HCT116 (cell line): ENCODE measurements at regions not wholly inside any gene's neighbourhood (a gene's known extent, or its start where the extent isn't known, plus 50 kb on each side); places are given as distances from the start of the nearest gene placed in this dataset.

ENCODE experiments used
- ATAC-seq: fragments of 200-7000 bp; cut with Tn5 transposase; 2 replicates; pipeline ENCODE4 v1.9.1; 2020; ENCODE audit warnings: mild to moderate bottlenecking, moderate library complexity
- BruUV-seq: library from RNA; stranded (reverse); fragments of 400-500 nt; replicated peaks from 2 replicates; lab custom pipeline; 2021; lab: Mats Ljungman, UMichigan
- CTCF ChIA-PET: fragments of 300-600 bp; sonication (Branson Sonifier 250); formaldehyde crosslinking; loops from one replicate; lab custom pipeline; 2021; ENCODE audit warnings: antibody characterized with exemption; lab: Charles Lee
- POLR2A ChIA-PET: fragments of 300-600, 350-600 bp; sonication (Branson Sonifier 250); formaldehyde crosslinking; loops from one replicate; lab custom pipeline; 2021; ENCODE audit warnings: antibody characterized with exemption; lab: Charles Lee
- RAD21 ChIA-PET, 2 experiments: fragments of 300-600 bp; sonication (Branson Sonifier 250); formaldehyde crosslinking; loops; one replicate each; lab custom pipeline; 2023; ENCODE audit warnings: low total read pairs in 2 of 2; ENCODE audit not compliant: uncharacterized antibody in 2 of 2, unreplicated experiment in 2 of 2, low non-redundant PET in 1 of 2; lab: Charles Lee
- DNase-seq: peaks from one replicate; pipeline ENCODE4 v3.0.0-alpha.2; 2010; ENCODE audit warnings: low read depth, low spot score
- H2AFZ ChIP-seq: fragments of 200-600 bp; shearing (Covaris generic), sonication (generic); 2 replicates; pipeline ENCODE4 v1.6.1; 2017; ENCODE audit warnings: low read depth, mixed run types, mixed read lengths, antibody characterized with exemption, low read length; ENCODE audit not compliant: poor library complexity, severe bottlenecking
- H3K27ac ChIP-seq: 2 replicates; pipeline ENCODE4 v1.5.1; 2012; ENCODE audit warnings: low read depth, low read length
- H3K27me3 ChIP-seq: fragments of 200-600 bp; sonication (generic); 2 replicates; pipeline ENCODE4 v1.6.1; 2016; ENCODE audit warnings: mixed run types, low read length, mixed read lengths; ENCODE audit not compliant: insufficient read depth
- H3K36me3 ChIP-seq, 2 experiments: fragments of 200-500 bp in 1 of 2; fragments of 200-600 bp in 1 of 2; sonication (Bioruptor generic) in 1 of 2; sonication (generic) in 1 of 2; 2 replicates each; pipeline versions ENCODE4 v1.5.1 to v1.6.1; 2014 to 2016; ENCODE audit warnings: low read length in 2 of 2, inconsistent platforms in 1 of 2, mixed read lengths in 1 of 2, mixed run types in 1 of 2; ENCODE audit not compliant: insufficient read depth in 2 of 2, control insufficient read depth in 1 of 2
- H3K4me1 ChIP-seq, 2 experiments: fragments of 200-600 bp in 1 of 2; sonication (generic) in 1 of 2; 2 replicates each; pipeline versions ENCODE4 v1.5.1 to v1.6.1; 2012 to 2017; ENCODE audit warnings: low read length in 2 of 2, inconsistent platforms in 1 of 2, mild to moderate bottlenecking in 1 of 2, mixed read lengths in 1 of 2, mixed run types in 1 of 2, moderate library complexity in 1 of 2; ENCODE audit not compliant: insufficient read depth in 2 of 2, control insufficient read depth in 1 of 2
- H3K4me2 ChIP-seq: fragments of 200-600 bp; sonication (generic); 2 replicates; pipeline ENCODE4 v1.6.1; 2017; ENCODE audit warnings: mixed run types, low read length, mixed read lengths
- H3K4me3 ChIP-seq, 2 experiments: fragments of 200-600 bp in 1 of 2; sonication (generic) in 1 of 2; replicated peaks in 1 of 2; 2 replicates each; pipeline ENCODE4 v1.5.1; 2011 to 2016; ENCODE audit warnings: low read length in 2 of 2, control low read depth in 1 of 2, low read depth in 1 of 2, mild to moderate bottlenecking in 1 of 2, mixed read lengths in 1 of 2, mixed run types in 1 of 2
- H3K79me2 ChIP-seq: fragments of 200-600 bp; sonication (generic); 2 replicates; pipeline ENCODE4 v1.6.1; 2017; ENCODE audit warnings: mild to moderate bottlenecking, mixed run types, low read length, moderate library complexity, mixed read lengths; ENCODE audit not compliant: insufficient read depth
- H3K9ac ChIP-seq: fragments of 200-600 bp; sonication (generic); 2 replicates; pipeline ENCODE4 v1.6.1; 2016; ENCODE audit warnings: low read length, mixed read lengths
- H3K9me2 ChIP-seq: fragments of 200-600 bp; sonication (generic), shearing (Covaris generic); 2 replicates; pipeline ENCODE4 v1.6.1; 2017; ENCODE audit warnings: mixed run types, mild to moderate bottlenecking, moderate library complexity; ENCODE audit not compliant: insufficient read depth
- H3K9me3 ChIP-seq, 2 experiments: fragments of 200-500 bp in 1 of 2; fragments of 200-600 bp in 1 of 2; sonication (Bioruptor generic) in 1 of 2; sonication (generic) in 1 of 2; 2 replicates each; pipeline ENCODE4 v1.6.1; 2014 to 2017; ENCODE audit warnings: low read length in 2 of 2, mixed read lengths in 2 of 2, inconsistent platforms in 1 of 2, low read depth in 1 of 2, mild to moderate bottlenecking in 1 of 2, mixed run types in 1 of 2, moderate library complexity in 1 of 2; ENCODE audit not compliant: control insufficient read depth in 1 of 2, insufficient read depth in 1 of 2
- H4K20me1 ChIP-seq: fragments of 200-600 bp; sonication (generic), shearing (Covaris generic); 2 replicates; pipeline ENCODE4 v1.6.1; 2017; ENCODE audit warnings: mixed run types, mild to moderate bottlenecking, moderate library complexity; ENCODE audit not compliant: insufficient read depth
- ATF3 ChIP-seq: IDR thresholded peaks from 2 replicates; pipeline ENCODE4 v1.6.1; 2012
- CBX3 ChIP-seq: IDR thresholded peaks from 2 replicates; pipeline ENCODE4 v1.6.1; 2012; ENCODE audit warnings: low read depth
- CEBPB ChIP-seq: IDR thresholded peaks from 2 replicates; pipeline ENCODE4 v1.6.1; 2012; ENCODE audit warnings: low read depth
- CTCF ChIP-seq, 3 experiments: fragments of 200-600 bp in 1 of 3; sonication (generic) in 1 of 3; IDR thresholded peaks in 2 of 3; conservative IDR thresholded peaks in 1 of 3; 2 replicates each; pipeline ENCODE4 v1.5.1; 2012 to 2017; ENCODE audit warnings: low read depth in 2 of 3, low read length in 2 of 3, antibody characterized with exemption in 1 of 3, borderline replicate concordance in 1 of 3, control low read depth in 1 of 3, mild to moderate bottlenecking in 1 of 3, mixed read lengths in 1 of 3, mixed run types in 1 of 3, moderate library complexity in 1 of 3; ENCODE audit not compliant: insufficient read depth in 1 of 3
- EZH2phosphoT487 ChIP-seq: fragments of 200-600 bp; IDR thresholded peaks from 2 replicates; pipeline ENCODE4 v1.6.1; 2018; ENCODE audit warnings: antibody characterized with exemption, borderline replicate concordance
- REST ChIP-seq: IDR thresholded peaks from 2 replicates; pipeline ENCODE4 v1.6.1; 2012; ENCODE audit warnings: low read depth
- SIN3A ChIP-seq: IDR thresholded peaks from 2 replicates; pipeline ENCODE4 v1.6.1; 2012; ENCODE audit warnings: low read depth
- SRF ChIP-seq: IDR thresholded peaks from 2 replicates; pipeline ENCODE4 v1.6.1; 2012; ENCODE audit warnings: low read depth
- TCF7L2 ChIP-seq: IDR thresholded peaks from 2 replicates; pipeline ENCODE4 v1.7.0; 2011; ENCODE audit warnings: borderline replicate concordance, inconsistent platforms; ENCODE audit not compliant: insufficient read depth, insufficient read length; ENCODE audit errors: extremely low read depth
- ZBTB33 ChIP-seq: IDR thresholded peaks from 2 replicates; pipeline ENCODE4 v1.6.1; 2011; ENCODE audit warnings: mild to moderate bottlenecking, low read length, moderate library complexity; ENCODE audit not compliant: insufficient replicate concordance; ENCODE audit errors: extremely low read depth
- intact Hi-C: fragments of 100-400 bp; cut with micrococcal nuclease; formaldehyde crosslinking; loops from 2 replicates; pipeline ENCODE4 v1.10.0; 2022

GRCh38 chr2:223536546-223536945, 65.6 kb downstream of the SCG2 start:
- no peaks in the 10 kb centered on the region for H4K20me1 ChIP-seq
- no peaks in the 10 kb centered on the region for H3K27me3 ChIP-seq
- H2AFZ ChIP-seq = no peak overlapping the region
- no peaks in the 10 kb centered on the region for H3K9me3 ChIP-seq
- peaks cover 39 to 50% of the 10 kb centered on the region in 2 experiments for H3K4me1 ChIP-seq
- H3K36me3 ChIP-seq = peaks cover 4 to 51% of the 10 kb centered on the region in 2 experiments; a peak in 2 of 4 replicates
- no peaks in the 10 kb centered on the region for H3K9me2 ChIP-seq
- DNase-seq = no peak
- no TSS peak for BruUV-seq
- H3K4me2 ChIP-seq = no peak overlapping the region
- ATAC-seq = peak; percentile 26; the same call in 1 of the 2 replicates
- H3K79me2 ChIP-seq = no peaks in the 10 kb centered on the region
- ChIA-PET RAD21 (no interaction called here), CTCF (interaction anchor here (1.0 kb wide), 1 partner anchor 262 kb away, joined by 3 read pairs; no protein-coding TSS in a partner anchor), POLR2A (interaction anchor here (1.8 kb wide), 1 partner anchor 22 kb away, joined by 4 read pairs; no protein-coding TSS in a partner anchor)
- intact Hi-C loops = no loop called here
- TF ChIP-seq SRF = 0 out of 2 replicates have a peak, but pooled peaks have one; percentile 25
- TF ChIP-seq CBX3 = 0 out of 2 replicates have a peak, but pooled peaks have one; percentile 19
- TF ChIP-seq CTCF (IDR thresholded peaks at IDR 0.05 in 2 of 3, conservative IDR thresholded peaks at IDR 0.05 in 1 of 3; ENCODE audit: borderline replicate concordance in 1 of 3, insufficient read depth in 1 of 3, low read depth in 2 of 3, low read length in 2 of 3) = no peak
- TF ChIP-seq SIN3A = no peak
- H3K27ac ChIP-seq = peak overlapping the region; percentile 84
- H3K4me3 ChIP-seq = no peak overlapping the region
- no peak overlapping the region for H3K9ac ChIP-seq

- DNase-seq = no peak
- Histone ChIP-seq H3K27me3 (no peaks in the 10 kb centered on the region), H3K9me3 (no peaks in the 10 kb centered on the region), H3K36me3 (peaks cover 4 to 51% of the 10 kb centered on the region in 2 experiments; a peak in 2 of 4 replicates), H3K9me2 (no peaks in the 10 kb centered on the region), H3K4me2 (0 out of 2 replicates have a peak overlapping the region, but pooled peaks have one; percentile 25), H3K4me3 (no peak overlapping the region), H3K9ac (no peak overlapping the region), H2AFZ (no peak overlapping the region), H4K20me1 (no peaks in the 10 kb centered on the region), H3K27ac (peak overlapping the region; percentile 84), H3K79me2 (no peaks in the 10 kb centered on the region), H3K4me1 (peaks cover 39 to 50% of the 10 kb centered on the region in 2 experiments)
- intact Hi-C loops = no loop called here
- ChIA-PET CTCF (interaction anchor here (1.0 kb wide), 2 partner anchors 137 to 261 kb away, joined by 3 read pairs; no protein-coding TSS in a partner anchor), POLR2A (interaction anchor here (1.8 kb wide), 1 partner anchor 21 kb away, joined by 4 read pairs; no protein-coding TSS in a partner anchor), RAD21 (no interaction called here)
- no peak for ATAC-seq
- BruUV-seq = no TSS peak
- no peak for TF ChIP-seq REST
- TF ChIP-seq ZBTB33 = no peak
- TF ChIP-seq SIN3A = no peak
- TF ChIP-seq EZH2phosphoT487 = no peak
- no peak for TF ChIP-seq TCF7L2
- TF ChIP-seq CEBPB = no peak
- no peak for TF ChIP-seq ATF3
These were observed 65.0 kb downstream of the SCG2 start for GRCh38 chr2:223537115-223537514.
